OCI-LY3 (cell line): ENCODE measurements at regions not wholly inside any gene's neighbourhood (a gene's known extent, or its start where the extent isn't known, plus 50 kb on each side); places are given as distances from the start of the nearest gene placed in this dataset.

Experiments used
- CTCF ChIP-seq: fragments of 200-600, 300-600 bp; sonication (generic); IDR thresholded peaks from 2 replicates; pipeline ENCODE4 v1.5.1; 2014; ENCODE audit warnings: antibody characterized with exemption, low read length, low read depth
- EZH2phosphoT487 ChIP-seq: fragments of 200-600 bp; shearing (Covaris generic); IDR thresholded peaks from 2 replicates; pipeline ENCODE4 v1.6.1; 2018; ENCODE audit warnings: antibody characterized with exemption, mixed run types, low read depth

GRCh38 chr16:47979164-47979520, 176.7 kb downstream of the ABCC12 start:
- TF ChIP-seq CTCF, result no peak
- TF ChIP-seq EZH2phosphoT487, result no peak
